B cell (primary cell): ENCODE measurements at regions not wholly inside any gene's neighbourhood (a gene's known extent, or its start where the extent isn't known, plus 50 kb on each side); places are given as distances from the start of the nearest gene placed in this dataset.
"Not testable (repeated sequence)": the region's sequence is repeated elsewhere in the genome, so short reads cannot be mapped to it uniquely, and the experiment has no call there.

ENCODE experiments used
- CTCF ChIP-seq: fragments of 200-600 bp; IDR thresholded peaks from one replicate; pipeline ENCODE4 v1.8.0; 2022; ENCODE audit warnings: antibody characterized with exemption, mild to moderate bottlenecking
- EZH2 ChIP-seq: IDR thresholded peaks from 2 replicates; pipeline ENCODE4 v1.6.1; 2012; ENCODE audit warnings: borderline replicate concordance, low read depth, mild to moderate bottlenecking, moderate library complexity, low read length; ENCODE audit not compliant: insufficient read depth, poor library complexity, severe bottlenecking

GRCh38 chr11:3468963-3469362 is 90.0 kb upstream of the ZNF195 start:
- TF ChIP-seq CTCF, EZH2: not testable (repeated sequence)
